ENCODE measurements at regions not wholly inside any gene's neighbourhood (a gene's known extent, or its start where the extent isn't known, plus 50 kb on each side); places are given as distances from the start of the nearest gene placed in this dataset.

DNA sequence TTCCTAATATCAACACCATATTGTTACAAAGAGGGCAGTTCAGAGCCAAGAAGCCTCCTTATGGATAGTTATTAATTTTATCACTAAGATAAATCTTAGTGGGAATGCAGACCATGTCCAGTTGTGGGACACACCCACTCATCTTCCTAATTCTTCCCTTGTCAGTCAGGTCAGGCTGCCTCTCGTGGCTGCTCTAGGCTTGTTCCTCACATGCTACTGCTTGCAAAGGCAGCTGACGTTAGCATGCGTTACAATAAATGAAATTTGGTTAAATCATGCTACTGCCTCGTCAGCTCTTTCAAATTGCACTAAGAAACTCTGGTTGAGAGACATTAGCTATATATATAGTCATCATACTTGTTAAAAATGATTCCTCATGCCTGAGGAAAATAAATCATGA, 108.4 kb downstream of the CAND1 start:
- TF ChIP-seq YY1 (IDR thresholded peaks at IDR 0.05; ENCODE audit: insufficient read depth, insufficient read length) (no peak), SUZ12 (IDR thresholded peaks at IDR 0.05; ENCODE audit: extremely low read depth, insufficient read depth, insufficient read length) (no peak)
